Choroid plexus epithelial cell (primary cell): ENCODE measurements at regions not wholly inside any gene's neighbourhood (a gene's known extent, or its start where the extent isn't known, plus 50 kb on each side); places are given as distances from the start of the nearest gene placed in this dataset.

Experiments used
- DNase-seq: peaks from one replicate; pipeline ENCODE4 v3.0.0-alpha.2; 2010; ENCODE audit warnings: low read depth
- H3K4me3 ChIP-seq: 2 replicates; pipeline ENCODE4 v1.5.1; 2011; ENCODE audit warnings: low read depth, mild to moderate bottlenecking, control low read depth, low read length, moderate library complexity
- CTCF ChIP-seq: conservative IDR thresholded peaks from 2 replicates; pipeline ENCODE4 v1.5.1; 2011; ENCODE audit warnings: low read depth, mild to moderate bottlenecking, control low read depth, inconsistent platforms, low read length, moderate library complexity

DNA sequence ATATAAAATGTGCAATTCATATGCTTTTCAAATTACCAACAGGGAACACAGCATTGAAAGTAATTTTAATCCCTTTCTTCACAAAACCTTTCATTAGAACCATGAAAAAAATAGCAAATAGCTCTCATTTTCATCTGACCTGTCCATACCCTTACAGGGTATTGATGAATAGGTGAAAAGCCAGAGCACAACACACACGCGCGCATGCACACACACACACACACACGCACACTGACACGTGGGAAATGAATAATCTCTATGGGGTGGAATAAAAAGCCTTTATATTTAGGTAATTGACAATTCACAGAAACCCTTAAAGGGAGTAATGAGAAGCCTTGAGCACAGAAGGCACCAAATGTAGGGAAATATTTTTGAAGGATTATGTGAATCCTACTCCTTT, 76.2 kb upstream of the POU2AF2 start:
- no peak for DNase-seq
- H3K4me3 ChIP-seq = no peak overlapping the region
- no peak for TF ChIP-seq CTCF

- no peak overlapping the region for H3K4me3 ChIP-seq
- no peak for TF ChIP-seq CTCF
- no peak for DNase-seq
Measured at GRCh38 chr11:111168871-111169270, 76.7 kb upstream of the POU2AF2 start.

GRCh38 chr11:111167666-111168065, 77.9 kb upstream of the POU2AF2 start:
- DNase-seq = no peak
- TF ChIP-seq CTCF = no peak
- H3K4me3 ChIP-seq = no peak overlapping the region

- no peak overlapping the region for H3K4me3 ChIP-seq
- TF ChIP-seq CTCF = no peak
- DNase-seq = no peak
Measured at GRCh38 chr11:111166598-111166997, 78.9 kb upstream of the POU2AF2 start.

- H3K4me3 ChIP-seq = no peak overlapping the region
- DNase-seq = peak; percentile 65
- TF ChIP-seq CTCF = peak; percentile 25
Measured at GRCh38 chr11:111162305-111162704, 83.2 kb upstream of the POU2AF2 start.

DNA sequence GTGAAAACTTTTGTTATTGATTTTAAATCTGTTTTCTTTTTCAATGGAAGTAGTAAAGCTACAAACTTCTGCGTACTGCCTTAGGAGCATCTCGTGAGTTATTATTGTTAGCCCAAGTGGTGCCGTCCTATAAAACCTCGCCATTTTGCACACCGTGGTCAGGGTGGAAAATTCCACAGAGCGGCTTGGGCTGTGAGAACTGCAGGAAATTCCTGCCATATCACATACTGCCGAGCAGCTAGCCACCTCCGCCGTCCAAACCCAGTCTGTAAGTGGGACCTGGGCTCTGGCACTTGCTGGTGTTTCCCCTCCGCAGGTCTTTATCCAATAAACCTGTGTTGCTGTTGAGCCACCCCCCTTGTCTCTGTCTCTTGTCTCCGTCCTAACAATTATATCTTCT, 88.0 kb upstream of the POU2AF2 start:
- TF ChIP-seq CTCF = no peak
- no peak for DNase-seq

GRCh38 chr11:111155021-111155420, 90.5 kb upstream of the POU2AF2 start:
- DNase-seq = peak; percentile 49
- H3K4me3 ChIP-seq = no peak overlapping the region

More for the DNA sequence above, 88.0 kb upstream of the POU2AF2 start:
- no peak overlapping the region for H3K4me3 ChIP-seq

More at GRCh38 chr11:111155021-111155420, 90.5 kb upstream of the POU2AF2 start:
- TF ChIP-seq CTCF = no peak
